HG03095 (cell line): ENCODE measurements at regions not wholly inside any gene's neighbourhood (a gene's known extent, or its start where the extent isn't known, plus 50 kb on each side); places are given as distances from the start of the nearest gene placed in this dataset.

ENCODE experiments used
- ATAC-seq: cut with Tn5 transposase; IDR thresholded peaks from one replicate; pipeline ENCODE4 v1.9.1; 2021; ENCODE audit warnings: moderate library complexity; ENCODE audit not compliant: unreplicated experiment

GRCh38 chr21:43277481-43278351, 108.9 kb downstream of the CRYAA start:
- no peak for ATAC-seq

GRCh38 chr21:43276811-43277210, 108.0 kb downstream of the CRYAA start:
- ATAC-seq: no peak

- ATAC-seq: no peak
These were observed 106.8 kb downstream of the CRYAA start for GRCh38 chr21:43275421-43276211.

- no peak for ATAC-seq
These were observed 106.1 kb downstream of the CRYAA start for GRCh38 chr21:43274946-43275310.

- no peak for ATAC-seq
These were observed 105.5 kb downstream of the CRYAA start for GRCh38 chr21:43274022-43274945.

- no peak for ATAC-seq
These were observed 104.9 kb downstream of the CRYAA start for GRCh38 chr21:43273708-43274021.

GRCh38 chr21:43273016-43273707, 104.4 kb downstream of the CRYAA start:
- ATAC-seq: no peak

GRCh38 chr21:43272591-43272990, 103.8 kb downstream of the CRYAA start:
- ATAC-seq: no peak

- ATAC-seq: no peak
These were observed 102.7 kb downstream of the CRYAA start for GRCh38 chr21:43271452-43272020.

GRCh38 chr21:43270800-43271301, 102.0 kb downstream of the CRYAA start:
- ATAC-seq: no peak

GRCh38 chr21:43269957-43270705, 101.3 kb downstream of the CRYAA start:
- no peak for ATAC-seq

GRCh38 chr21:43269440-43269839, 100.6 kb downstream of the CRYAA start:
- ATAC-seq: no peak

GRCh38 chr21:43268804-43269186, 100.0 kb downstream of the CRYAA start:
- no peak for ATAC-seq

- ATAC-seq: no peak
These were observed 99.4 kb downstream of the CRYAA start for GRCh38 chr21:43268086-43268803.

GRCh38 chr21:43267391-43268085, 98.7 kb downstream of the CRYAA start:
- ATAC-seq: no peak

GRCh38 chr21:43266534-43266933, 97.7 kb downstream of the CRYAA start:
- no peak for ATAC-seq

- no peak for ATAC-seq
These were observed 93.6 kb downstream of the CRYAA start for GRCh38 chr21:43262427-43262826.
